ENCODE measurements at regions not wholly inside any gene's neighbourhood (a gene's known extent, or its start where the extent isn't known, plus 50 kb on each side); places are given as distances from the start of the nearest gene placed in this dataset.
A peak's percentile ranks its signal among the peaks of the same experiment; 100 is the strongest.
"Not testable (repeated sequence)": the region's sequence is repeated elsewhere in the genome, so short reads cannot be mapped to it uniquely, and the experiment has no call there.

DNA sequence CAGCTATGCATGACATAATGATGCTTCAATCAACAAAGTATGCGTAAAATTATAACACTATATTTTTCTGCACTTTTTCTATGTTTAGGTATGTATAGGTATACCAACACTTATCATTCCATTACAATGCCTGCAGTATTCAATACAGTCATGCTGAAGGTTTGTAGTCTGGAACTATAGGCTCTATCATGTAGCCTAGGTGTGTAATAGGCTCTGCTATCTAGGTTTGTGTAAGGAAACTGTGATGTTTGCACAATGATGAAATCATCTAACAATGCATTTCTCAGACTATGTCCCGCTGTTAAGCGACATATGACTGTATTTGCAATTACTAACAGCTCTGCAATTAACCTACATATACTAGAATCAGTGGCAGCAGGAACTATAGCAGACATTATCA, 1447.5 kb downstream of the GATA3 start:
- DNase-seq = no peak

DNA sequence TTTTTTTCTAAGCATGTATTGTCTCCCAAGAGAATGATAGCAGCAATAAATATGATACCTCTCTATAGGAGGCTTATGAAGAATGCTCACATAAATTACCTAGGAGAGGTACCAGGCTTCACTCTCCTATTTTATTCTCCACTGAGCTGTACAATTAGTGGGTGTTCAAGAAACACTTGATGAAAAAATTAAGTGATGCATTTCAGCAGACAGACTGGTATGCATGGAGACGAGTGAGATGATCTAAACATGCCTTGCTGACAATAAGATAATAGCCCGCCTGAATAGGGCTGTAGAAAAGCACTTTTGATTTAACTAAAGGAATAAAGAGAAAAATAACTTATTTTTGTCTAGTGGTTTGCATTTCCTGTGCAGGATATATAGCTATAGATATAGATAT, 1449.7 kb downstream of the GATA3 start:
- no peak for DNase-seq

DNA sequence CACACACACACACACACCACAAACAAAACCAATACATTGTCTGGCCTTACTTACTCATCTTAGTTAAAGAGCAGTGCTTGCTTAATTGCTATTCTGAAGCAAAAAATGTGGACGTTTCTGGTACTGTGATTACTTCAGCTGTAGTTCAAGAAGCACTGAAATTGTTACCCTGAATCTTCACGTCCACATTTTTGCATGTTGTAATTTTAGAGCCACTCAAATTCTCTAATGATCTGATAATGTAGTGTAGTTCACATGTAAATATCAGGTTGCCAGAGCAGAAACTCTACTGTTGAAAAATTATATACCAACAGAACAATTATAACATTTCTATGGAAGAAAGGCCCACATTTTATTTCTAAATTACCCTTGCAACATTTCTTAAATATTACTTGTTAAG, 1451.1 kb downstream of the GATA3 start:
- DNase-seq = no peak

DNA sequence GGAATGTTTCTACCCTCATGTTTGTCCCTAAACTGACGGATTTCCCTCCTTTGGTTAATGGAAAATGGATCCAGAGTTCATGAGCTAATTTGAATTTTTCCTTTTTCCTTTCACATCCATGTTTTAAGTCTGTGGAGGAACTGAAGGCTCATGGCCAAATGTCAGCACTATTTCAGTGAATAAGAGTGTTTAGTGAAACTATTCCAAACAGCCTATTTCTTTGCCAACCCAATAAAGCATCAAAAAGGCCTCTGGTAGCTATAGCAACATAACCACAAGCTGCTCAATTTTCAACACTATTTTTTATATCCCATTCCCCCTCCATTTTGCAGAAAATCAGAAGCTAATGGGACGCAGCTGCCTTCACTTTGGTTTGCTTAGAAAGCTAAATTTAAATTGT, 1454.1 kb downstream of the GATA3 start:
- no peak for DNase-seq

DNA sequence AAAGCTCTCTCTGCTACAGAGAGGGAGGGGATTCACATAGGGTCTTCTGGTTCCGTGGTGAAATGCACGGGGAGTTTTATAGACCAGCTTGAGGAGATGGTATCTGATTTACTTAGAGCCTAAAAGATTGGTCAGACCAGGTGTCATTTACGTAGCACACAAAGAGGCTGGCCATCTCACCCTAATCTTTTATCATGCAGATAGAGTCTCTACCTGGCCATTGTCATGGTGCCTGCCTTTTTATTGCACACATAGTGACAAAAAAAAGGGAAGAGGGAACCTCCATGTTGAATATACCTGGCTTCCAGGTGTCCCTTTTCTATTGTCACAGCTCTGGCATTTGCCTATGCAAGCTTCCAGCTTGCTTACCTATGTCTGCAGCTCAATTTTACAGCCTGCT, 1456.1 kb downstream of the GATA3 start:
- DNase-seq = no peak

DNA sequence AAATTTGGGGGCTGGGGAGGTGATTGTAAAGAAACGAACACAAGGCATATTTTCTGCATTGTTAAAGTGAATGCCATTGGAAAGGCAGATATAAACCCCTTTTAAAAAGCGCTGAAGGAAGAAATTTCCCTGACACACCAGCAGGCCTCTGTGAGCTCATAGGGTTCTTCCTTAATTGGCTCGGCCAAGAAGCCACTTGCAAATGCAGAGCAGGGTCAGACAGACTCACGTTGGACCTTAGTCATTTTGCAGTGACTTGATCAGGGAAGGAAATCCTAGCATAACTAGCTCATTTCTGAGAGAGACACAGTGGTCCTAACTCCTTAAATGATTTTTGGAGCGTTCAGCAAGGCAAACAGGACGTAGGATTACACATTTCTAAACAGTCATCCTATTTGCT, 1461.4 kb downstream of the GATA3 start:
- no peak for DNase-seq

DNA sequence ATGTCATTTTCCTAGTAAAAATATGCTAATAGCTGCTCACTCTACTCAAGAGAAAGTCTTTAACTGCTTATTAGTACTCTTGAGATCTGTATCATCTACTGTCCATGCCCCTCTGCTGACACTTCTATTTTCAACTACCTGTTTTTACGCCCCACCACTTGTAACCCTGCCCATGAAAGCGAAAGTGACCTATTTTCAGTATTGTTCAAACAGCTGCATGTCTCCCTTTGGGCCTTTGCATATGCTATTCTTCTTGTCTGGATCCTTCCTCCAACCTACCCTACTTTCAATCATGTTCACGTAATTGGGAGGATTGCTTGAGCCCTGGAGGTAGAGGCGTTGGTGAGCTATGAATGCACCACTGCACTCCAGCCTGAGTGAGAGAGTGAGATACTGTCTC, 1481.3 kb downstream of the GATA3 start:
- DNase-seq = no peak

DNA sequence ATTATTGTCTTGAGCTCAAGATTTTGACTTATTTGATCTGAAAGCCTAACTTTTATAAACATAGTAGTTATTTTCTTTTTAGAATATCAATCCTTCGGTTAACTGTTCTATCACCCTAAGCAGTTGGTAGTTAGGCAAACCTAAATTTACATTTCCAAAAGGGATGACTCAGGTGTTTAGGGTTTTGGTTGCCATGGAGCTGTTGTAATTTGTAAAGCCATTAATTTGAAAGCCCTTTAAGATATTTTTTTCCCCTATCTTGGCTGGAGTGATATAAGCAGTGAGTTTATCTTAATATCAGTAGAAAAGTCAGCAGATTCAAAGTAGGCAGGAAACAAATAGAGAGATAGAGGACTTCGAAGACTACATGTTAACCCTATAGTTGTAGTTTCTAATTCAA, 1472.6 kb upstream of the CELF2 start:
- DNase-seq = no peak

DNA sequence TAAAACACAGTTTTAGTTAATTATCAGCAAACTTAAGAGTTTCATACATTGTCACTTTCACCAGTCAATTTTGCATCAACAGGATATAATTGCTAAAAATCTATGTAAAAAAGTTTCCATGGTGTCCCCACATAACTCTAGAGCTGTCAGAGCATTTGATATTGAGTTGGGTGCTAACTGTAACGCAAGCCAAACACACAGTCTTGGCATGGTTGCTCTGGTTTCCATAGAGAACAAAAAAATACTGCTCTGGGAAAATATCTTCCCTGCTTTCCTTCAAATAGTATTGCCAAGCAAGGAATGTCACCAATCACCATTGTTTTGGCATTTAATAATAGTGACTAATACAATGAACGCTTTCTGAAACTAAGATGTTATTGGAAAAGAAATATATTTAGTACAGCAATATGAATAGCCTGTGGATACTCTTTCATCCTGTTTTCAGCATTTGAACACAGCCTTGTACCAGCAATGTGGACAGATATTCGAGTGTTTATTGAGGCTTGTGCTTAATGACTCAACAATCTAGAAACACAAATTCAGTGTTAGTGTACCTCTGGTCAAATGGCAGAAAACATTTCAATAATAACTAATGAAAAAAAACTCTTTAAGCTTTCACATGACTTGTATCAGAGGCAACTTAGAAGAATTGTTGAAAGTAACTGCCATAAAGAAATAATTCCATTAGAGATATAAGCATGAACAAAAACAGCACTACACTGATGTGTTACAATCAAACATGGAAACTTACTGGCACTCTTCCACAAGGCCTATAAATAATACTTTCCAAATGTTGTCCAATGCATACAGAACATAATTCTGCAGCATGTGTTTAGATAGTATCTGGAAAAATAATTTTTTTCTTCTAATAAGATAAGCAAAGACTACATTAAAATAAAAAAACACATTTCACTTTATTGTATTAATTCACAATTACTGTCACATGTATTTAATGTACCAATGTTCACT, 1469.5 kb upstream of the CELF2 start:
- no peak for DNase-seq

DNA sequence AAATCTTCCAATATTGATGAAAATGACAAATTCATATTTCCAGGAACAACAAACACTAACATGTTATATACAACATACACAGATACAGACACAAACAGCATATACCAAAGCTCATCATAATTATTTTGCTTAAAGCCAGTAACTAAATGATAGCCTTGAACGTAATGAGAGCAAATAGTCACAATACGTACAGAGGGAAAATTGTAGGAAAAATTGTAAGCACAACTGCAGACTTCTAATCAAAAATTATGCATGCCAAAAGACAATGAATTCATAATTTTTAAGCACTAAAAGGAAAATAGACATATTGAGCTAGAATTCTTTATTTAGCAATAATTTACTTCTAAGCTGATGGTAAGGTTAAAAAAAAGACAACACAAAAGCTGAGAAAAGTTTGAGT, 1466.9 kb upstream of the CELF2 start:
- DNase-seq = no peak

DNA sequence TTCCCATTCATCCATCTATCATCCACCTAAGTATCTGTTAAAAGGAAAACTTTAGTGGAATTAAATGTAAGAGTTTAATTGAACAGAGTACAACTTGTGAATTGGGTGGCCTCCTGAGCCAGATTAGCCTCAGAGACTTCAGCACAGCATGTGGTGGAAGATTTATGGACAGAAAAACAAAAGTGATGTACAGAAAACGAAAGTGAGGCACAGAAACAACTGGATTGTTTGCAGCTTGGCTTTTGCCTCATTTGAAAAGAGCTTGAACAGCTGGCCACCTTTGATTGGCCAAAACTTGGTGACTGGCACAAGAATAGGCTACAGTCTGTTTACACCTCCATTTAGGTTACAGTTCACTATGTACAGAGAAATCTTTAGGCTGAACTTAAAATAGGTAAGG, 1463.4 kb upstream of the CELF2 start:
- no peak for DNase-seq

DNA sequence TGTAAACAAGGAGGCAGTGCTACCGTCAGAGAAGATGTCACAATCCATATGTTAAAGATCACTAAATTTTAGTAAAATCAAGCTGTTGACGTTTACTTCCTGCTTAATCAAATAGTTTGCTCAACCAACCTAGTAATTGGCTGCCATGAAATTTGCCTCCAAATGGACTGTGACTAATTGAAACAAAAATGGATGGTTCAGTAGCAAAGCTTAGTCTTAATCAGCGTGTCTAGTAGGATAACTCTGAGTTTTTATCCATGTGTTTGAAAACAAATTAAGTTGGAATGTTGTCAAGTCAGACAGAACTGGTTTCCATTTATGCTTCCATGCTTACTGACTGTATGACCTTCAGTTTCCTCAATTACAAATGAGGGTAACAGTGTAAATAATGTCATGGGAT, 1456.7 kb upstream of the CELF2 start:
- no peak for DNase-seq

DNA sequence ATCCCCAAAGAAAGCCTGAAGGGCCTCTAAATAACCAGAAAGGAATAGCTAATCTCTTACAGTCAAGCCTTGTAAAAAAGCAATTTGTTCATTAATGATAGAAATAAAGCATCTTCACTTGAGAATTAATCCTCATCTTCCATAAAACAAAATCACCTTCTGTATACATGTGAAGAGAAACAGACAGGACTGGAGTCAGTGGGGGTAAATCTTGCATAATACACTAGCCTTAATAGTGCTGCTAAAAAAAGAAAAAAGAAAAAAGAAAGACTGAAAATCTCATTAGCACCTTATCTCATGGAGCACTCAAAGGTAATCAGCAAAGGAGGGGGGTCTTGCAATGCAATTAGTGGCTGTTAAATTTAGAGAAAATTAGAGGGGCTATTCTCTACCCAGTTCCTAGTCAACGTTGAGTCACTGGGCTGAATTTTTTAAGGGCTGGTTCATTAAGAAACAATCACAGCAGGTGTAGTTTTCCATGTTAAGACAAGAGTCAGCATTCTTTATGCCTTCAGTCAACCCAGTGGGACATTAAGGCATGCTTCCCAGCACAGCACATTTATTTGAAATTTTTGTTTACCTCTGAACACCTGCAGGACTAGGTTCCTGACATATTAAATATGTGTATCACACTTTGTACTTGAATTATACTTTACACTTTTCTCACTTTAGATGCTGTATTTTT, 1455.7 kb upstream of the CELF2 start:
- no peak for DNase-seq

DNA sequence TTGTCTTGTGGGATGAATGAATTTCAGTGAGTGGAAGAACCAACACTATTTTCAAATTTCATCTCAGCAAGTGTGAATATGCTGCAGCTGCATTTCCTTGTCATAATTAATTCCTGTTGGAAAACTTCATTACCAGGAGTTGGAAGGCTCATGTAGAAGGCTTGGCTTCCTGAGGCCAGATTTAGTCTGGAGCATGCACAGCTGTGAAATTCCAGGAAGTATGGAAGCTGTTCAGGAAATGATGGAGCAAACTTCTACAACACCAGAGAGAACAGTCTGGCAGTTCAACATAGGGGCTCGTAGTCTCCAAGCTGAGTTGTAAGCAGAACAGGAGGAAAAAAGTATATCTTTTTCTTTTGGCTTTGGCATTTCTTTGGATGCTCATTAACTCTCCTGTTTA, 1439.9 kb upstream of the CELF2 start:
- no peak for DNase-seq

DNA sequence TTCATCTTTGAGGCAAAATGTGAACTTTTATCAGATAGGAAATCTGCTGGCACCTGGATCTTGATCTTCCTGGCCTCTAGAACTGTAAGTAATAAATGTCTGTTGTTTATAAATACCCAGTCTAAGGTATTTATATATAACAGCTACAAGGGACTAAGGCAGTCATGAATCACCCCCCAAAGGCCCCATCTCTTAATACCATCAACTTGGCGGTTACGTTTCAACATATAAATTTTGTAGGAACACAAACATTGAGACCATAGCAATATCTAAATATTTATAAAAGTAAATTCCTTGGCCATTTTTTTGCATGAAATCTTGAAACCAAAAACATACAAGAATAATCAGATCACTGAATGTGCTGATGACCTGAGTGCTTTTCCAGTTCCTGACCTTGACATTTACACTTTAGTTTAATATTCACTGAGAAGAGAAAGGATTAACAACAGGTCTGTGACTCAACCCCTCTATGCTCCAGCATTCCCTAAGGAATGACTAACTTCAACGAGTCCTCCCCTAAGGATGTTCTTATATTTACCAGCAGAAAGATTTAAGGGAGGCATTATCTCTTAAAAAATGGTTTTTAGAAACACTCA, 1438.5 kb upstream of the CELF2 start:
- no peak for DNase-seq

DNA sequence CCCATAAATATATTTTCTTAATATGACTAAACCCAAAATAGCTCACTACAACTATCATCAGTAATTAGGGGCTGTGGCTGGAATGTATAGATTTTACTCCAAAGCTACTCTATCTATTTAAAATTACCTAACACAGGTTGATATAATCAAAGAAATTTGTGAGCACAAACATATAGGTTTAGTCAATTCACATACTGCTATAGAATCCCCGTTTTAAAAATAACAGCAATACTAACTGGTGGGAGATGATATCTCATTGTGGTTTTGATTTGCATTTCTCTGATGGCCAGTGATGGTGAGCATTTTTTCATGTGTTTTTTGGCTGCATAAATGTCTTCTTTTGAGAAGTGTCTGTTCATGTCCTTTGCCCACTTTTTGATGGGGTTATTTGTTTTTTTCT, 1434.9 kb upstream of the CELF2 start:
- not testable (repeated sequence) for DNase-seq

DNA sequence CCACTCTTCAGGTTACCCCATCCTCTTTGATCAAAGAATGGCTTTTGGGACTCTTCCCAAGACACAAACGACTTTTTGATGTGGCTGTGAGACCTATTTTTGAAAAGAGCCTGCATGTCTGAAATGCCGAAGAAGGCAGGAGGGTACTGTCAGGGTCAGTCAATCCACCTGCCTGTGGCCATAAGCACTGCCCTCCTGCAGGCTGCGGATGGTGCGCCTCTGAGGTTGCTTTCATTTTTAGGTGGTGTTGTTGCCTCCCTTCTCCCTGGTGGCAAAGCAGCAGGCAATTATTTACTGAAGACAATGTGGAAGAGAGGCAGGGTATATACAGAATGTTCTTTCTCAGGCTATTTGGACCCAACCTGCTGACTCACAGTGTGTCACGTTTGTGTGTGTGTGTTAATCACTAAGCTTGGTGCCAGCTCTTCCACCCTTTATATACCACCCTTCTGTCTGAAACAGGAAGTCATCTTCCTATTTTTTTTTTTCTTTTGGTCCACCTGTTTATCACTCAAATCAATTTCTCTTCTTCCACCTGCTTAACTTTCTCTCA, 1421.2 kb upstream of the CELF2 start:
- peak; percentile 9 for DNase-seq

DNA sequence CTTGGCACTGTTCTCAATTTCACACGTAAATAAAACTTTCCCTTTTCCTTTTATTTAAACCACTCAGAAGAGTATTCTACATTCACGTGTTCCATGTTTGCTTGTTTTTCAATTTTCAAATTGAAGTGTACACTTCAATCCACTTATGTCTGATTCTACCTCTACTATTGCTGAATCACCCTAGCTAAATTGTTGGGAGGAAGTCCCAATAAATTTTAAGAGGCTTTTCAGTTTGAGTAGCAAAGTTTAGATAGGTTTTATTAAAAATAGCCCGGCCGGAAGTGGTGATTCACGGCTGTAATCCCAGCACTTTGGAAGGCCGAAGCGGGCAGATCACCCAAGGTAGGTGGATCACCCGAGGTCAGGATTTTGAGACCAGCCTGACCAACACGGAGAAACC, 1414.7 kb upstream of the CELF2 start:
- no peak for DNase-seq

DNA sequence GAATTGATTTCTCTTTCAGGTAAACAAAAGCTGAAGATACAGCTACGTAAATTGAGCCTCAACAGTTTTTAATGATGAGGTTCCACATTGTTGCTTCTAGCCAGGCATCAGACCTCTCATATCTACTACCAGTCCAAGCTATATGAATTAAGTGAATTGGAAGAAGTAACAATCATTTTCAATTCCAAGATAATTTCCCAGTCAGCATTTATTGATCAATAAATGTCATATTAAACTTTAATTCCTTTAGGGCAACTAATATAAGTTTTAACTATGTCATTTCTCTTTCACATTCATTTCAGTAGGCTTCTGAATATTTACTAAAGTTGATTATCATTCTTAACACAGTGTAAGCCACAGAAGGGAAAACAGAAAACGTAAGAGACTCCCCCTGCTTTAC, 1413.7 kb upstream of the CELF2 start:
- DNase-seq = no peak

DNA sequence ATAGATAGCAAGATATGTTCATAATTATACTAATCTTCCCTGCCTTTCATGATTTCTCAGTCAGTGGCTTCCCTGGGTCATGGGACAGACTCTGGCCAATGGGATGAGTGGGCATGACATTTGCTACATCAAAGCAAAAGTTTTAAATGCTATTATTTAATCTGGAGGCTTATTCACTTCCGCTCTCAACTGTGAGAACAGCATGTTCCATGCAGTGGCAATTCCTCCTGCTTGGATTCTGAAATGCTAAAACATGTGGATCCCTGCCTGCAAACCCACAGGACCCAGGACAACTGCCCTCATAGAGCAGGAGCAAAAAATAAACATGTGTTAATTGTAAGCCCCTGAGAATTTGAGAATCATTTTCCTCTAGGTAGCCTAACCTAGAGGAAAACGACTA, 1412.4 kb upstream of the CELF2 start:
- DNase-seq = no peak

DNA sequence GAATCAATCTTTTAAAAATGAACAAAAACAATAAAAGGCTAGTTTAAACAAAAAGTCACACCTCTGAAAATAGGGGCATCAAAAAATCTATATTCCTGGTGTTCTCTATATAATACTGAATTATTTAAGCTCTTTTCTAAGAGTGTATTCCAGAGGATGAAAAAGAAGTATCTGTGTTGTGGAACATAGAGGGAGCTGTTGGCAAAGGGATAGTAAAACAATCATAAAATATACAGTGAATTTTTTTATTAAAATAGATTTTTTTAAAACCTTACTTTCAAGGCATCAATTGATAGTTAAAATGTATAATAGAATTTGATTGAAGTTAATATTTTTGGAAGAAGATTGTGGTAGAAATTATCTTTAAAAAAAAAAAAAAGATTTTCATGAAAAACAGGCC, 1409.1 kb upstream of the CELF2 start:
- DNase-seq = peak; percentile 39

DNA sequence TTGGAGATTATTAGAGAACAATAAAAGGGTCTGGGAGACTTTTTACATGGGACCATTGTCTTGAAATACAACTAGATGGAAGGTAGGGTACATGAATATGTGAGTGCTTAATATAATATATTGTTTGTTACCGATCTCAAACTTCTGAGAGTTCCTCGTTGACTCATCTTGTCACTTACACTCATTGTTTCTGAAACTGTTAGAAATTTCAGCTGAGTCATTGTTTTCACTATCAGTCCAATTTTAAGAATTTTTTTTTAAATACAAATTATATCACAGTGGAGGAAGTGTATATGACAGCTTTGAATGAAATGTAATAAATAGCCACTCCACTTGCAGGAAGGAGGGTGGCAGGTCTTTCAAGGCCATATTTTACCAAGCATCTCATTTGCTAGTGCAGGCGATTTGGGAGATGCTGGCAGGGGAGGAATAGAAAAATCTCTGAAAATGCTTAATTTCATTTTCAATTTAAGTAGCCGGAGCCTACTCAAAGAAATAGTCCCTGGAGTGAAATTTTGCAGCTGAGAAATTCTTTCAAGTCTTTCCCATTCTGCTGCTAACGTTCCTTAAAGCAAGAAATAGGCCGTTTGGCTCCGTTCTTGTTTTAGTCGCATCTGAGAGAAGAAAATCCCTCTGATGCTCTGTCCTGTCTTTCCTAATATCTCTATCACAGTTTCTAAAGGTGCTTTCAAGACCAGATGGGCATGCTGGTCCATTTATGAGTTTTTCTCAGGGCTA, 1404.2 kb upstream of the CELF2 start:
- peak; percentile 51 for DNase-seq

DNA sequence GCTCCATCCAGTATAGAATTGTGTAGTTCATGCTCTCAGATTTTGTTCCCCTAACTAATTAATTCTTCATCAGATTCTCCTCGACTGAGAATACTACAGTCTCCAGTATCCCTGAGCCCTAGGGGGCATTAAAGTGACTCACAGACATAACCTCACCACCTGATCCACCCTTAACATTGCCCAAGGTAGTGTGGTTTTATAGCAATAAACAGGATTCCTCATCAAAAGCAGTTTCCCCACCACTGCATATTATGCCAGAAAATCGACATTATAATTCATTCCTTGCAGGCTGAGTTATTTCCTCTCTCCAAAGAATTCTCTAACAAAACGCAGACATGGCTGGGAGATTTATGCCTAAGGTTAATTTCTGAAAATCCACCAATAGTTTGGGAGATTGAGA, 1402.5 kb upstream of the CELF2 start:
- DNase-seq = no peak

Measured in hematopoietic multipotent progenitor cell treated with erythropoietin and hydrocortisone succinate and interleukin-3 and kit ligand, for 8 days (in vitro differentiated cells).